Activated CD4-positive, alpha-beta T cell treated with anti-CD3 and anti-CD28 coated beads, Interleukin-2, amount 50 U/mL, for 48 hours (primary cell): ENCODE measurements at regions not wholly inside any gene's neighbourhood (a gene's known extent, or its start where the extent isn't known, plus 50 kb on each side); places are given as distances from the start of the nearest gene placed in this dataset.

Experiments
- DNase-seq, 2 experiments: peaks; one replicate each; pipeline ENCODE4 v3.0.0-alpha.2; 2020

DNA sequence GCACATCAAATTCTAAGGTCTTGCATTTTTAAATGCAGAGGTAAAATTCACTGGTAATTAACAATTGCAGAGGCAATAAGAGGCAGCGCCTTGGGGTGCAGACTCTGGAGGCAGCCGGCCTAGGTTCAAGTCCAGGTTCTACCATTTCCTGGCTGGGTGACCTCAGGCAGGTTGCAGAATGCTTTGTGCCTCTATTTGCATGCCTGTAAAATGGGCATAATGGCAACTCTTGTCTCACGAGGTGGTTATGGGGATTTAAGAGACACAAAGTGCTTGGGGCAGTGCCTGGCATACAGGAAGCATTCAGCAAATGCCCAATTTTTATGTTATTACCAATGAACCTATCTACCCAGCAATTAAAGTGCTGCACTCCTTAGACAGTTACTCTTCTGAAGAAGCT, 180.0 kb upstream of the LHX5 start:
- no peak for DNase-seq

- no peak for DNase-seq
These were observed 178.8 kb upstream of the LHX5 start for GRCh38 chr12:113650476-113650875.

DNA sequence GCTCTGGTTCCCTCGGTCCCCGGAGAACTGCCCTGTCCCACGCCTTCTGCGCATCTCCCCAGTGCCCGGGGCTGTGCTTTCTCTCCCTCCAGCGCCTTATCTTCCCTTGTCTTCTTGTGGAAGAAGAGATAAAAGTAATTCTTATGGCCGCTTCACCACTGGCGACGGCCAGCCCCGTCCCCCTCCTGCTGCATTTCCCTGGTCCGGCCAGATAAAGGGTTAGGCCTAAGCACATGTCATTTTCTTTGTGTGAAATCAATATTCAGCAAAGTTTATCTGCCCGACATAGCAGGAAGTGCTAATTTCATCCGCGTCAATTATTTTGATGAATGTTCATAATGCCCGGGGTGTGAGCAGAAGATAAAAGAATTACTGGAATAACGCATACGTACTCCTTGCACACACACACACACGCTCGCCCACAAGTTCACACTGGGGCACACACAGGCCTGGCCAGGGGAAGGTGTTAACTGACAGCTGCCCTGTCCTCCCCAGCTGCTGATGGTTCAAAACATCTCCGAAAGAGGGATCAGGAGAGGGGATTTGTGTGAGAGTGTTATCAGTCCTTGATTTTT, 177.7 kb upstream of the LHX5 start:
- no peak for DNase-seq

DNA sequence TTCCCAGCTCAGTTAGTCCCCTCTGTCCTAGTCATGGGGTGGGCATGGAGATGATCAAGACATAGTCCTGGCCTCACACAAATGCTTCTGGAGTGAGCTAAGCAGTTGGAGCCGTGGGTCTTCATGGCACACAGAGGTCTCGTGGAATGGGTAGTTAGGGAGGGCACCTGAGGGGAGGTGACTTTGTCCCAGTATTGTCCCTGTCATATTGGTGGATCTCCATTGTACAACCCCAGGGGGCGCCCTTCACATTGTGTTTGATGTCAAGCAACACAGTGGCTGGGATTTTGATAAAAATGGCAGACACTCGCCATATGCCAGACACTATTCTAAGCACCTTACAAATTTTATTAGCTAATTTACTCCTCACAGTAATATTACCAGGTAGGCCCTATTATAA, 175.4 kb upstream of the LHX5 start:
- DNase-seq: peak in 1 of 2 experiments; percentile 5

- DNase-seq: no peak
These were observed 173.9 kb upstream of the LHX5 start for GRCh38 chr12:113645603-113646002.

- no peak for DNase-seq
These were observed 173.5 kb upstream of the LHX5 start for GRCh38 chr12:113645183-113645582.

DNA sequence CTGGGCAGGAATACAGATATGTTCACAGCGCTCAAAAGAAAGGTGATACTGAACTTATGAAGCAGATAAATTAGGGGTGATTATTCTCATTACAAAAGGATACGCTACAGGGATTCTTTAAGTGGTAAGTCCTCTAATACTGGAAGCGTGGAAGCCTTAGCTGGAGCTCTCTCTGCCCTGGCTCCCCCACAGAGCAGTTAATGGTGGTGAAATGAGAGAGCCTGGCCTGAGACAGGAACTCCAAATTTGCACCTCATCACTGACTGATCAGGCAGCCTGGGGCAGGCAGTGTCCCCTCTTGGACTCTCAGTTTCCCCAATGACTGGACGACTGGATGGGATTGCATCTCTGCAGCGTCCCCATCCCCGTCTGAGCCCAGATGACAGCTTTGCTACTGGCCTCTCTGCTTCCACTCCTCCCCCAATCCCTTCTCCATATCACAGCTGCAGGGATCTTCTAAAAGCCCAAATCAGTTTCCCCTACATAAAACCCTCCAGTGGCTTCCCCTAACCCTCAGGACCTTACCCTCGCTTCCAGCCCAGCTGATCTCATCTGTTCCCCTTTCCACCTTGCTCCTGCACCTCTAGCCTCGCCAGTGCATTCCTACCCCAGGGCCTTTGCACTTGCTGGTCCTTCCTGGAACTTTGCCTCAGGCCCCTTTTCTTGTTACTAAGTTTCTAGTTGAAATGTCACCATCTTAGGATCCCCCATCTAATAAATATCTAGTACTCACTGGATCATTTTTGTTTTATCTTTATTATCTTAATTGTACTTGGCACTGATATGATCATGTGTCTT, 171.7 kb upstream of the LHX5 start:
- no peak for DNase-seq

- DNase-seq: no peak
These were observed 171.0 kb upstream of the LHX5 start for GRCh38 chr12:113642672-113643071.

- no peak for DNase-seq
These were observed 170.5 kb upstream of the LHX5 start for GRCh38 chr12:113642216-113642615.

DNA sequence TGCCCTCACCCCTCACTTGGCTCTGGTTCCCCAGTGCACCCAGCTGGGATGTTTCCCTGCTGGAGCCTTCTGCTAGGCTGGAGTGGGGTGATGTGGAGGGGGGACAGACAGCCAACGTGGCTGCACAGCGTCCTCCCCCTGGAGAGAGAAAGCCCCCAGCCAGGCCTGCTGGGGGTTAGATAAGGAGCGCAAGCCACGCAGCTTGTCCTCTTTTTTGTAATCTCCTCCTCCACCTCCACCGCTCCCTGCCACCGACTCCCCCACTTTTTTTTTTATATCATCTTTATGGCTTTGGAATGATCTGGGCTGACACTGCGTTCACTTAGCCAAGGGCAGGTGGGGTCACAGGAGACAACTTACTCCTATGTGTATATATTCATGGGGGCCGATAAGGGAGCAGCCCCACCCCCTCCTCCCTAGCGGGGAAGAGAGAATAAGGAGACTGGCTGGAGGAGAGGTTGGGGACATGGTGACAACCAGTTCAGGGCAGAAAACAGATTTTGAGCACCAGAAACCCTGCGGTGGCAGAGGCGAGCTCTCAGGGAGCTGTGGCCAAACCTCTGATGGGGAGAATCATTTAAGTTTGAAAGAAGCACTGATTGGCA, 169.9 kb upstream of the LHX5 start:
- no peak for DNase-seq

DNA sequence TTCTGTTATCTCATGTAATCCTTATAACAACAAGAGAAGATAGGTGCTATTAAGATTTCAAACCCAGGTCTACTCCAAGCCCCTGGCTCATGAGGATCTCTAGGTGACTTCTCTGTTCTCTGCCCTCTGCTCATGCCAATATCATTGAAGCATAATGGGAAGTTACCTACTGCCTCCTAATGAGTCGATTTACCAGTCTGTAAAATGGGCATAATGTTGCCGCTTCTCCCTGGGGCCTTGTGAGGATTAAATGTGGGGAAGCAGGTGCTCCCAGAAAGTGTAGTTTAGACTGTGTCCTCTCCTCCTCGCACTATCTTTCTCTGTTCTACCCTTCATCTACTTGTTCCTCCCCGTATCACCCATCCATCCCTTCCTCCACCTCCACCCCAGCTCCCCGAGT, 169.2 kb upstream of the LHX5 start:
- DNase-seq: no peak

DNA sequence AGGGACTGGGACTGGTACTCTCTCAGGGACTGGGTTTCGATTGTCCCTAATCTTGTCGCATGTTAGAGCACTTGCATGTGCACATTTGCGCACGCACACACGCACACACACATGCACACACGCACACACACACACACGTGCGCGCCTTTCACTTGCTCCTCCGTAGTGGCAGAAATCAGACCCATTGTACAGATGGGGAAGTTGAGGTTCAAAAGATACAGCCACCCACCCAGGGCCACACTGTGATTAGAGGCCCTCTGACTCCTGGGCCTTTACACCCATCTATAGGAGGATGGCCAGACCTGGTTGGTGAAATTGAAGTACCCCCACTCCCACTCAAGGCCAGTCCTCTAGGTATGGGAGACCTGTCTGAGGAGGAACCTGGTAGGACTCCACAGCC, 167.8 kb upstream of the LHX5 start:
- DNase-seq: no peak

DNA sequence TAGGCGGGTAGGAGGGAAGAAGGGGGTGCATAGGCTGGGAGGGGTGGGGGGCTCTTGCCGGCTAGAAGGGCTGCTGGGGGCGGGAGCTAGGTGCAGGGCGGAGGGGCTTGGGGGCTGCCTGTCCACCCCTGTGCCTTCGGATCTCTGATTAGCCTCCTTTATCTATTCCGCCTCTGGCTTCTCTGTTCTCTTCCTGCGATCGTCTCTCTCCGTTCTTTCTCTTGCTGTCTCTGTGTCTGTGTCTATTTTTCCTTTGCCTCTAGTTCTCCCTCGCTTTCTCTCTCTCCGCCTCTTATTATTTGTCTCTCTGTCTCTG, 166.7 kb upstream of the LHX5 start:
- DNase-seq: no peak

GRCh38 chr12:113634982-113635381, 163.3 kb upstream of the LHX5 start:
- DNase-seq: no peak

GRCh38 chr12:113634474-113634873, 162.8 kb upstream of the LHX5 start:
- no peak for DNase-seq

DNA sequence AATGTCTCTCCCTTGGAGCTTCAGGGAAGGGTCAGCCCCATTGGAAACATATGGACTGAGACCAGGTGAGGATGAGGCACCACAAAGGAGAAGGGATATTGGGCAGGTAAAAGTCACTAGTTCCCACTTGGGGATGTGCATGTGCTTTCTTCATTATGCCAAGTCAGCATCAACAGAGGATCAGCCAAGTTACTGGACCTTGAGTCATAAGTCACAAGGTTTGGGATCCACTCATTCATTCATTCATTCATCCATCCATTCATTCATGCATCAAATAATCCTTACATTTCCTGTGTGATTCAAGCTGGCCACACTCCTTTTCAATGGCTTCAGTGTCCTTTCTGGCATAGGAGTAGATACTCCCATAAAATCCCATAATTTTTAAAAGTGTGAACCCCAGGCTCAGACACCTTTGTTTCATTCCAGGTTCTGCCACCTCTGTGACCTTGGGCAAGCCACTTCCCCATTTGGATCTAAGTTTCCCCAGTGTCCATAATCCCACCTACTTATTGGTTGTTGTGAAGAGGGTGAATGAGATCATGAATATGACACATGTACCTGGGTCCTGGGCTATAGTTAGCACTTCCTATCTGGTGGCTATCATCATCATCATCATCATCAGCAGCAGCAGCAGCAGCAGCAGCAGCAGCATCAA, 162.1 kb upstream of the LHX5 start:
- no peak for DNase-seq

DNA sequence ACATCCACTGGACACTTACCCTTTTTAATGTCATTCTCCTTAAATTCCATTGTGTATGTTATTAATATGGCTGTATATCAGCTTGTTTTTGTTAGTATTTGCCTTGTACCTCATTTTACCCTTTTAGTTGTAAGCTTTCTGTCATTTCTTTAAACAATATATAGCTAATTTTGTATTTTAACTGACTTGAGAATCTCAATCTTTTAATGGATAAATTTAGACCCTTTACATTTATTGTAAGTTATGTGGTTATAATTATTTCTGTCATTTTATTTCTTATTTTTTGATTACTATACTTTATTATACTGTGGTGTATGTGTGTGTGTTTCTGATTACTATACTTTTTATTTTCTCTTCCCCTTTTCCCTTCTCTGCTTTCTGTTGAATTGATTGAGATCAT, 159.0 kb upstream of the LHX5 start:
- no peak for DNase-seq

DNA sequence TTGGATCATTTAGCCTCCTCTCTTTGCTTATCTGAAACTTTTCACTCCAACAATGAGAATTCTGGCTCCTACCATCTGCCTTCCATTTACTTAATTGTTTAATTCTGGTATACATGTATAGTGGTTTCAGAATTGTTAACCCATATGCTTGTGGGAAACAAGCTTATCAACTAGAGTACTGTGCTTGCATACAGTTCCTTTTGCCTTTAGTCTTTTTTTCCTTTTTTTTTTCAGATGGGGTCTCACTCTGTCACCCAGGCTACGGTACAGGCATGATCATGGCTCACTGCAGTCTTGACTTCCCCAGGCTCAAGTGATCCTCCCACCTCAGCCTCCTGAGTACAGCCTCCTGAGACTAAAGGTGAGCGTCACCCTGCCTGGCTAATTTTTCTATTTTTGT, 153.8 kb upstream of the LHX5 start:
- no peak for DNase-seq

GRCh38 chr12:113622410-113622809, 150.7 kb upstream of the LHX5 start:
- no peak for DNase-seq

GRCh38 chr12:113620437-113620976, 148.8 kb upstream of the LHX5 start:
- DNase-seq: no peak

GRCh38 chr12:113619202-113619601, 147.5 kb upstream of the LHX5 start:
- DNase-seq: no peak

DNA sequence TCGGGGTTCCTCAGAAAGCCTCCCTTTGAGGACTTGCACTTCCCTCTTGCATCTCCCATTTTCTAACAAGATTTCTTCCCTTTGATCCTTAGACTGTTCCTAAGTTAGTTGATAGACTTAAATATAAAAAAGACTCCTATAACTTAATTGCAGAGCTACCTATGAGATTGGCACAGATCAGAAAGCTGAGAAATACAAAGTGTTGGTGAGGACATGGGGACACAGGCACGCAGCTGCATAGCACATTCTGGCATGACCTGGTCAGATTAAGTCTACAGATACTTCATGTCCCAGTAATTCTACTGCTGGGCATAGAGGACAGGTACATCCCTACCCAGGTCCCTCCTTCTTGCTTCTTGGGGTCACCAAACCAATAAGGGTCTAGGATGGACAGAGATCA, 141.7 kb upstream of the LHX5 start:
- no peak for DNase-seq

DNA sequence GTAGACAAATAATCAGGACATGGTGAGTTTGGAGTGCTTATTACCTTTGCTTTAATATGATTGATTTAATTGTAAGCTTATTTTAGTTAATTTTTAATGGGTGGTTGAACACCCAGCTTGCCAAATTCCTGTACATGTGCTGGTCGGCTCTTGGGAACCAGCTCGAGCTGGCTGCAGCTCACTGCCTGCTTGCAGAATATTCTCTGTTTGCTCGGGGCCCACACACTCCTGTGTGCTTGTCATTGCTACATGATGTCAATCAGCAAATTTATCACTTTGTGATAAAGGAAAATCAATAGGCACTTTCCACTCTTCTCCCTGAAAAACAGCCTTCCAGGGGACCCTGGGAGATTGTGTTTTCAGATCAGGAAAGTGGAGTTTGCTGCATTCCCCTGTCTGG, 141.1 kb upstream of the LHX5 start:
- no peak for DNase-seq
